IPS DF 6.9 (cell line): ENCODE measurements at regions not wholly inside any gene's neighbourhood (a gene's known extent, or its start where the extent isn't known, plus 50 kb on each side); places are given as distances from the start of the nearest gene placed in this dataset.
"Not testable (repeated sequence)": the region's sequence is repeated elsewhere in the genome, so short reads cannot be mapped to it uniquely, and the experiment has no call there.

Source experiments
- DNase-seq: peaks from one replicate; pipeline ENCODE4 v3.0.0-alpha.2; 2013; ENCODE audit warnings: low read depth, low spot score
- H3K27ac ChIP-seq: one replicate; pipeline ENCODE4 v1.5.1; 2013; ENCODE audit warnings: low read length, control low read depth
- H3K27me3 ChIP-seq: 2 replicates; pipeline ENCODE4 v1.6.1; 2013; ENCODE audit warnings: mild to moderate bottlenecking, low read length; ENCODE audit not compliant: control insufficient read depth, insufficient read depth
- H3K36me3 ChIP-seq: 2 replicates; pipeline ENCODE4 v1.6.1; 2013; ENCODE audit warnings: low read length; ENCODE audit not compliant: control insufficient read depth, insufficient read depth
- H3K4me1 ChIP-seq: 2 replicates; pipeline ENCODE4 v1.6.1; 2013; ENCODE audit warnings: low read length; ENCODE audit not compliant: control insufficient read depth, insufficient read depth
- H3K4me3 ChIP-seq: 2 replicates; pipeline ENCODE4 v1.5.1; 2013; ENCODE audit warnings: mild to moderate bottlenecking, low read length
- H3K9me3 ChIP-seq: 2 replicates; pipeline ENCODE4 v1.6.1; 2013; ENCODE audit warnings: low read length, inconsistent platforms; ENCODE audit not compliant: control insufficient read depth, insufficient read depth
- WGBS: extraction: QIAGEN DNeasy Blood & Tissue Kit; methylation state at CpG from one replicate; pipeline ENCODE4 v1.1.7; 2013; ENCODE audit warnings: mixed read lengths, missing lambda C conversion rate; ENCODE audit not compliant: insufficient read length, insufficient coverage; 5-methylcytosine and 5-hydroxymethylcytosine counted together

GRCh38 chrX:125405339-125405738, 85.7 kb downstream of the TEX13C start:
- Histone ChIP-seq H3K4me3 (no peak overlapping the region), H3K27me3 (no peaks in the 10 kb centered on the region), H3K4me1 (no peaks in the 10 kb centered on the region), H3K9me3 (no peaks in the 10 kb centered on the region), H3K27ac (no peak overlapping the region), H3K36me3 (no peaks in the 10 kb centered on the region)
- no peak for DNase-seq
- no CpG with 5 or more reads among the region's 2 CpGs for WGBS

GRCh38 chrX:125407314-125407713, 87.6 kb downstream of the TEX13C start:
- no peaks in the 10 kb centered on the region for H3K9me3 ChIP-seq
- no peaks in the 10 kb centered on the region for H3K27me3 ChIP-seq
- no peak overlapping the region for H3K27ac ChIP-seq
- H3K4me1 ChIP-seq = no peaks in the 10 kb centered on the region
- no peak for DNase-seq
- no CpG with 5 or more reads among the region's 1 CpG for WGBS
- no peaks in the 10 kb centered on the region for H3K36me3 ChIP-seq
- no peak overlapping the region for H3K4me3 ChIP-seq

GRCh38 chrX:125420809-125421208, 101.1 kb downstream of the TEX13C start:
- no peak for DNase-seq
- no peaks in the 10 kb centered on the region for H3K4me1 ChIP-seq
- H3K27me3 ChIP-seq = no peaks in the 10 kb centered on the region
- H3K4me3 ChIP-seq = no peak overlapping the region
- no CpG with 5 or more reads among the region's 4 CpGs for WGBS
- no peaks in the 10 kb centered on the region for H3K9me3 ChIP-seq
- no peak overlapping the region for H3K27ac ChIP-seq
- H3K36me3 ChIP-seq = no peaks in the 10 kb centered on the region

GRCh38 chrX:125422986-125423385, 103.3 kb downstream of the TEX13C start:
- Histone ChIP-seq H3K9me3 (no peaks in the 10 kb centered on the region), H3K36me3 (no peaks in the 10 kb centered on the region), H3K27ac (no peak overlapping the region), H3K27me3 (no peaks in the 10 kb centered on the region), H3K4me3 (no peak overlapping the region), H3K4me1 (no peaks in the 10 kb centered on the region)
- WGBS = no CpG with 5 or more reads among the region's 3 CpGs
- DNase-seq = no peak

GRCh38 chrX:125424536-125424935, 104.9 kb downstream of the TEX13C start:
- H3K4me3 ChIP-seq = no peak overlapping the region
- no CpG with 5 or more reads among the region's 1 CpG for WGBS
- H3K9me3 ChIP-seq = no peaks in the 10 kb centered on the region
- no peak overlapping the region for H3K27ac ChIP-seq
- H3K27me3 ChIP-seq = no peaks in the 10 kb centered on the region
- DNase-seq = no peak
- no peaks in the 10 kb centered on the region for H3K4me1 ChIP-seq
- H3K36me3 ChIP-seq = no peaks in the 10 kb centered on the region

- H3K9me3 ChIP-seq = no peaks in the 10 kb centered on the region
- no peaks in the 10 kb centered on the region for H3K27me3 ChIP-seq
Measured at GRCh38 chrX:125436855-125437254, 117.2 kb downstream of the TEX13C start.

GRCh38 chrX:125439194-125439849, 119.7 kb downstream of the TEX13C start:
- no peak overlapping the region for H3K27ac ChIP-seq
- DNase-seq = no peak
- WGBS = no CpG with 5 or more reads among the region's 3 CpGs

More at GRCh38 chrX:125436855-125437254, 117.2 kb downstream of the TEX13C start:
- no peak for DNase-seq
- Histone ChIP-seq H3K36me3 (no peaks in the 10 kb centered on the region), H3K27ac (no peak overlapping the region), H3K4me3 (no peak overlapping the region), H3K4me1 (no peaks in the 10 kb centered on the region)

GRCh38 chrX:125444659-125445058, 125.0 kb downstream of the TEX13C start:
- Histone ChIP-seq H3K9me3 (no peaks in the 10 kb centered on the region), H3K4me1 (no peaks in the 10 kb centered on the region), H3K4me3 (no peak overlapping the region), H3K27me3 (no peaks in the 10 kb centered on the region), H3K36me3 (no peaks in the 10 kb centered on the region), H3K27ac (no peak overlapping the region)
- no CpG with 5 or more reads among the region's 1 CpG for WGBS
- DNase-seq = no peak

More at GRCh38 chrX:125439194-125439849, 119.7 kb downstream of the TEX13C start:
- Histone ChIP-seq H3K4me1 (no peaks in the 10 kb centered on the region), H3K9me3 (no peaks in the 10 kb centered on the region), H3K4me3 (no peak overlapping the region), H3K27me3 (no peaks in the 10 kb centered on the region), H3K36me3 (no peaks in the 10 kb centered on the region)

- H3K27ac ChIP-seq = no peak overlapping the region
- DNase-seq = no peak
- no peaks in the 10 kb centered on the region for H3K4me1 ChIP-seq
- no peaks in the 10 kb centered on the region for H3K27me3 ChIP-seq
- no peak overlapping the region for H3K4me3 ChIP-seq
- no peaks in the 10 kb centered on the region for H3K36me3 ChIP-seq
- no peaks in the 10 kb centered on the region for H3K9me3 ChIP-seq
Measured at GRCh38 chrX:125475482-125475881, 155.8 kb downstream of the TEX13C start.

- no CpG with 5 or more reads among the region's 2 CpGs for WGBS
- H3K9me3 ChIP-seq = no peaks in the 10 kb centered on the region
- H3K4me1 ChIP-seq = no peaks in the 10 kb centered on the region
- no peak overlapping the region for H3K4me3 ChIP-seq
- H3K36me3 ChIP-seq = no peaks in the 10 kb centered on the region
- no peak overlapping the region for H3K27ac ChIP-seq
- no peaks in the 10 kb centered on the region for H3K27me3 ChIP-seq
- no peak for DNase-seq
Measured at GRCh38 chrX:125492439-125492838, 172.8 kb downstream of the TEX13C start.

- WGBS = no CpG with 5 or more reads among the region's 2 CpGs
- H3K4me3 ChIP-seq, H3K9me3 ChIP-seq, H3K27me3 ChIP-seq, H3K4me1 ChIP-seq, H3K27ac ChIP-seq, H3K36me3 ChIP-seq, DNase-seq: not testable (repeated sequence)
Measured at GRCh38 chrX:125493004-125493403, 173.3 kb downstream of the TEX13C start.
